ENCODE measurements at regions not wholly inside any gene's neighbourhood (a gene's known extent, or its start where the extent isn't known, plus 50 kb on each side); places are given as distances from the start of the nearest gene placed in this dataset.

GRCh38 chr2:84286878-84287277 lies 172.2 kb downstream of the SUCLG1 start:
- WGBS, 2 donors: 76% methylated on average over 4 of the region's 4 CpGs
- TF ChIP-seq CTCF (IDR thresholded peaks at IDR 0.05): no peak
- no peak for TF ChIP-seq POLR2AphosphoS5 (IDR thresholded peaks at IDR 0.05)
- no peak for TF ChIP-seq POLR2A (IDR thresholded peaks at IDR 0.05)
- TF ChIP-seq EP300 (IDR thresholded peaks at IDR 0.05): no peak
- Histone ChIP-seq H3K27ac (no peak overlapping the region), H3K36me3 (no peaks in the 10 kb centered on the region), H3K9me3 (no peaks in the 10 kb centered on the region), H3K4me1 (no peaks in the 10 kb centered on the region), H3K4me3 (no peak overlapping the region), H3K27me3 (no peaks in the 10 kb centered on the region)
- DNase-seq: no peak
- ATAC-seq (ENCODE audit: low FRiP score in 2 of 2): no peak

- Histone ChIP-seq H3K27ac (no peak overlapping the region), H3K36me3 (no peaks in the 10 kb centered on the region), H3K9me3 (no peaks in the 10 kb centered on the region), H3K4me1 (no peaks in the 10 kb centered on the region), H3K27me3 (no peaks in the 10 kb centered on the region), H3K4me3 (no peak overlapping the region)
- ATAC-seq (ENCODE audit: low FRiP score in 2 of 2): no peak
- no peak for TF ChIP-seq POLR2AphosphoS5 (IDR thresholded peaks at IDR 0.05)
- TF ChIP-seq CTCF (IDR thresholded peaks at IDR 0.05): no peak
- TF ChIP-seq EP300 (IDR thresholded peaks at IDR 0.05): no peak
- no peak for TF ChIP-seq POLR2A (IDR thresholded peaks at IDR 0.05)
- DNase-seq: no peak
- 43 to 50% methylated on average over 1 of the region's 1 CpG for WGBS, 2 donors
Observed at GRCh38 chr2:84285056-84285747, 173.9 kb downstream of the SUCLG1 start.

GRCh38 chr2:84283506-84283905 lies 175.6 kb downstream of the SUCLG1 start:
- no peaks in the 10 kb centered on the region for H3K27me3 ChIP-seq
- H3K4me1 ChIP-seq: no peaks in the 10 kb centered on the region
- no peak overlapping the region for H3K4me3 ChIP-seq
- no peak for TF ChIP-seq CTCF (IDR thresholded peaks at IDR 0.05)
- TF ChIP-seq POLR2AphosphoS5 (IDR thresholded peaks at IDR 0.05): no peak
- no peak for TF ChIP-seq EP300 (IDR thresholded peaks at IDR 0.05)
- TF ChIP-seq POLR2A (IDR thresholded peaks at IDR 0.05): no peak
- WGBS, 2 donors: 55 to 64% methylated on average over 3 of the region's 3 CpGs
- no peaks in the 10 kb centered on the region for H3K36me3 ChIP-seq
- H3K9me3 ChIP-seq: no peaks in the 10 kb centered on the region
- DNase-seq: no peak
- ATAC-seq (ENCODE audit: low FRiP score in 2 of 2): no peak
- H3K27ac ChIP-seq: no peak overlapping the region

- H3K27me3 ChIP-seq: no peaks in the 10 kb centered on the region
- no peaks in the 10 kb centered on the region for H3K36me3 ChIP-seq
- H3K27ac ChIP-seq: no peak overlapping the region
- H3K4me1 ChIP-seq: no peaks in the 10 kb centered on the region
- TF ChIP-seq POLR2A (IDR thresholded peaks at IDR 0.05): no peak
- TF ChIP-seq CTCF (IDR thresholded peaks at IDR 0.05): no peak
- no peak for TF ChIP-seq POLR2AphosphoS5 (IDR thresholded peaks at IDR 0.05)
- no peak for TF ChIP-seq EP300 (IDR thresholded peaks at IDR 0.05)
- no peak overlapping the region for H3K4me3 ChIP-seq
- no peak for DNase-seq
- H3K9me3 ChIP-seq: no peaks in the 10 kb centered on the region
- ATAC-seq (ENCODE audit: low FRiP score in 2 of 2): no peak
- WGBS, 2 donors: 88 to 96% methylated on average over 3 of the region's 3 CpGs
Observed at GRCh38 chr2:84281510-84281909, 177.6 kb downstream of the SUCLG1 start.

- no peak overlapping the region for H3K4me3 ChIP-seq
- 56 to 80% methylated on average over 1 of the region's 1 CpG for WGBS, 2 donors
- no peaks in the 10 kb centered on the region for H3K9me3 ChIP-seq
- H3K27me3 ChIP-seq: no peaks in the 10 kb centered on the region
- H3K27ac ChIP-seq: no peak overlapping the region
- TF ChIP-seq EP300 (IDR thresholded peaks at IDR 0.05) (no peak), POLR2A (IDR thresholded peaks at IDR 0.05) (no peak), POLR2AphosphoS5 (IDR thresholded peaks at IDR 0.05) (no peak), CTCF (IDR thresholded peaks at IDR 0.05) (no peak)
- H3K36me3 ChIP-seq: no peaks in the 10 kb centered on the region
- no peak for ATAC-seq (ENCODE audit: low FRiP score in 2 of 2)
- no peaks in the 10 kb centered on the region for H3K4me1 ChIP-seq
- no peak for DNase-seq
Observed at GRCh38 chr2:84280873-84281272, 178.2 kb downstream of the SUCLG1 start.

All from upper lobe of left lung (tissue), 6 donors.